ENCODE measurements at regions not wholly inside any gene's neighbourhood (a gene's known extent, or its start where the extent isn't known, plus 50 kb on each side); places are given as distances from the start of the nearest gene placed in this dataset.

DNA sequence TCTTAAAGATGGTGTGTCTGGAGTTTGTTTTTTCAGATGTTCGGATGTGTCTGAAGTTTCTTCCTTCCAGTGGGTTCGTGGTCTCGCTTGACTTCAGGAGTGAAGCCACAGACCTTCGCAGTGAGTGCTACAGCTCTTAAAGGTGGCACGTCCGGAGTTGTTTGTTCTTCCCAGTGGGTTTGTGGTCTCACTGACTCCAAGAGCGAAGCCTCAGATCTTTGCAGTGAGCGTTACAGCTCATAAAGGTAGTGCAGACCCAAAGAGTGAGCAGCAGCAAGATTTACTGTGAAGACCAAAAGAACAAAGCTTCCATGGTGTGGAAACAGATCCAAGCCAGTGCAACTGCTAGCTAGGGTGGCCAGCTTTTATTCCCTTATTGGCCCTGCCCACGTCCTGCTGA, 1430.4 kb upstream of the B3GALT2 start:
- DNase-seq = no peak

DNA sequence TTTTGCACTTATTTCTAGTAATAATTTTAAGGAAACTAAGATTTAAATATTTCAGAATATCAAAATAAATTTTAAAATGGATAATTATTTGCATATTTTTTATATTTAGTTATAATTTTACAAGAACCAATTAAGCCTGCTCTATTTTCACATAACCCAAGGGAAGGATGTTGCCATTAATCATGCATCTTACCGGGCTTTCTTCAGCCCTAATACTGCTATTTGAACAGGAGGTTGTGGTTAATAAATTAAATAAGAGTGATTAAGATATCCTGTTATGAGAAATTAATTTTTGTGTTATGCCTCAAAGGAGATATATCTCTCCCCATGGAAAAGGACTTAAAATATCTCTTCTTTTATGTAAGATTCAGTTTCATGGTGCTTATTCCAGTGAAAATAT, 1415.8 kb upstream of the B3GALT2 start:
- no peak for DNase-seq

DNA sequence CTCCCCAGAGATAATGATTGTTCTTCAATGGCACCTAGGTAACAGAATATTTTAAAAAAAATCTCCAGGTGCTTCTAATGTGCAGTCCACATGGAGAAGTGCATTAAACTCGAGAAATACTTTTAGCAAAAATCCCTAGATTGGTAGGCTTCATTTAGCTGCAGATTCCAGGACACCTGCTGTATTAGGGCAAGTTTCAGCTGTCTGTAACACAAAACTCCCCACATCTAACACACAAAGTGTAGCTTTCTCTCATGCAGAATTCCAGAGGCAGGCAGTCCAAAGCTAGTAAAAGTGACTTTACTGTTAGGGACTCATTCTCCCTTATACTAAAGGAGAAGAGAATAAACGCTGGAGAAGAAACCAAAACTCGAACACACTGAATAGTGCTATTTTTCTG, 1414.3 kb upstream of the B3GALT2 start:
- DNase-seq = no peak

DNA sequence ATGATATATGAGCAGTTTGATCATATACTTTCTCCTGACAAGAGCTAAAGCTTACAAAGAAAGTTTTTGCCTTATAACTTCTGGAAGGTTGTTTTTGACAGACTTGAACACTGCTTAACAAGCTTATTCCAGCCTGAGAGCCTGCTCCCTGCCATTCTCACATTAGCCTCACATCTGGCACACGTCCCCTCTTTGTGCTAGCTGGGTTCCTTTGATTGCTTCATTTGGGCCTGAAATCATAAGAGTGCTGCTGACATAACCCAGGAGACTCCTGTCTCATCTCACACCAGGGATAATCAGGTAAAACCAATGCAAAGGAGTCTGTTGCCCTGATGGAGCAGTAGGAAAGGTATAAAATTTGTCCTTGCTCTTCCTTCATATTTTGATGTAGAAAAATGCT, 1411.7 kb upstream of the B3GALT2 start:
- DNase-seq = no peak

DNA sequence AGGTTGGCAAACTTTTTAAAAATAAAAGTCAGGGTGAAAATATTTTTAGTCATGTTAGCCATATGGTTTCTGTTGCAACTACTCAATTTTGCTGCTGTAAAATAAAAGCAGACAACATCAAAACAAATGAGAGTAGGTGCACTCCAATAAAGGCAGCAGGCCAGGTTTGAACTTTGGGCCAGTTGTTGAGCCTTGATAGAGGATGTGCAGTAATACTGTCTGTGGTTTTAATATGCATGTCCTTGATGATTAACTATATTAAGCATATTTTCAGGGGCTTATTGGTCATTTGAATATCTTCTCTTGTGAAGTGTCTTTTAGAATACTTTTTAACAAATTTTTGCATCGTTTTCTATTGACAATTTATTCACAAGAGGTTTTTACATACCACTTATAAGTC, 1399.9 kb upstream of the B3GALT2 start:
- DNase-seq = no peak

DNA sequence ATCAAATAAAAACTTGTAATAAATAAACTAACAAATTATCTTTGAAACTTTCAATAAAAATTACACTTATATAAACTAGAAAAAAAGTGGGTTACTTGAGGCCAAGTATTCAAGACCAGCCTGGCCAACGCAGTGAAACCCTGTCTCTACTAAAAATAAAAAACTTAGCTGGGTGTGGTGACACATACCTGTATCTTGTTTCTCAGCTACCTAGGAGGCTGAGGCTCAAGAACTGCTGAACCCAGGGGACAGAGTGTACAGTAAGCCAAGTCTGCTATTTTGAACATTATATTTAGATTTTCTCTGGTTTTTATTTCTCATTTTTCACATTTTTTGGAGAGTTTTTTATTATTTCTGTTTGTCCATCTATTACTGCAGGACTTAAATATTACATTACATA, 1397.6 kb upstream of the B3GALT2 start:
- no peak for DNase-seq

DNA sequence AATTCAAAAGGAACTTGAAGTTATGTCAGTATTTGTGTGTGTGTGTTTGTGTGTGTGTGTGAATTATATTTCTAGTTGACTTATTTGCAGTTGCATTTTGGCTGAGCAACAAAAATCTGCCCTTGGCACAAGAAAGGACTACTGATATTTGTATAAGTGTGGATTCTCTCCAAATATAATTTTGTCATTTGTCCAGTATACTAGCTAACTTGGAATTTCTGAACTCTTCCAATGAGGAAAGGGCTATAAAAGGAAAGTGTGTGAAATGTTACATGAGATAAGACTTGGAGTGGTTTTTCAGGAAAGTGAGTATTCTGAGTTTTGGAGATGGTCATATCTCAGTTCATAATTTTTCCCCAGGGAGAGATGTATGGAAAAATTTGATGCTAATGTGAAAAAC, 1384.1 kb upstream of the B3GALT2 start:
- DNase-seq = no peak

DNA sequence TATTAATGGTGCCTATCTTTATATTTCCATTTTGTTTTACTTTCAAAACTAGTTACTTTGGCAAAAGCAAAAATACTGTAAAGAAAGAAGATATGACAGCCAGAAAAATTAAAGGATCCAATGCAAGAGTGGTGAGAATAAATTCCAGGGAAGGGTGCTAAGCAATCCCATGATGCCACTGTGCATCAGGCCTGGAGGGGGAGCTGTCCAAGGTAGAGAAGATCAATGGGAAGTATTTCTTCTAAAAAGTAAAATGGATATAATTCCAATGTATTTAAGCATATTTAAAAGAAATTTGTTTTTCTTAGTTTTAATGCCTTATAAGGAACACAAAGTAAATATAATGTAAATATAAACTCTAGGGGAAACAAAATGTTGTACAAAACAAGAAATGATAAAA, 1382.2 kb upstream of the B3GALT2 start:
- DNase-seq = no peak

DNA sequence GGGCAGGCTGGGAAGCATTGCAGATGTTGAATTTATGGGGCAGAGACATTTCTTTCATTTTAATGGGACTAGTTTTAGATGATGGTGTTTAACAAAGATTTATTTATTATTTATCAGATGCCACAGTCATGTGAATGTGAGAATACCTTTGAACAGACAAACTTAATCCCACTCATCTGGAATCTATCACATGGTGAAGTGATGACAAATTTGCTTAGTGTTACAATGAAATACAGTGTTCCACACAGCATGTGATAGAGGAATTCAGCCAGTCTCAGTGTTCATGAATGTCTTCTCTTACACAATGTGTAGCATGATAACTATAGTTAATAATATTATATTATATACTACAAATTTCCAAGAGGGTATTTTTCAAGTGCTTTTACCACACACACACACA, 1361.7 kb upstream of the B3GALT2 start:
- DNase-seq = no peak

DNA sequence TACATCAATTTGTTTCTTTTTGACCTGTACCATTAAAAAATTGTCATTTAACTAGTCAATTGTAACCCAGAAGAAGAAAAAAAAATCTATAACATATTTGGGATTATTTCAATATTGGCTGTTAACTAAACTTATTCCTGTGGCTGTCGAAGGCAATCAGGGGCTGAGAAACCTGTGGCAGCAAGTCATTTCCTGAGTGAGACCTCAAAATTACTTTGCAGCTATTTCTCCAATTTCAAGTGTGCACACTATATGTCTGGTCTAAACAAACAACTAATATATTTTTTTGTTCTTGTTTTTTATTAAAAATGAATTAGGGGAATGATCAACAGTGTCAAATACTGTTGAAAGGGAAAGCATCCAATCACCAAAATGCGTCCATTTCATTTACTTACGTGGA, 1357.6 kb upstream of the B3GALT2 start:
- no peak for DNase-seq

DNA sequence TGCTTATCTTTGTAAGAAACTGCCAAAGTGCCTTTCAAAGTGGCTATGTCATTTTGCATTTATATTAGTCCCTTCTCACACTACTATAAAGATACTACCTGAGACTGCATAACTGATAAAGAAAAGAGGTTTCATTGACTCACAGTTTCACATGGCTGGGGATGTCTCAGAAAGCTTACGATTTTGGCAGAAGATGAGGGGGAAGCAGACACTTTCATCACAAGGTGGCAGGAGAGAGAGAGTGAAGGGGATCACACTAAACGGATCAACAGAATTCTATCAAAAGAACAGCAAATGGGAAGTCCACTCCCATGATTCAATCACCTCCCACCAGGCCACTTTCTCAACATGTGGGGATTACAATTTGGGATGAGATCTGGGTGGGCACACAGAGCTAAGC, 1352.0 kb upstream of the B3GALT2 start:
- DNase-seq = no peak

DNA sequence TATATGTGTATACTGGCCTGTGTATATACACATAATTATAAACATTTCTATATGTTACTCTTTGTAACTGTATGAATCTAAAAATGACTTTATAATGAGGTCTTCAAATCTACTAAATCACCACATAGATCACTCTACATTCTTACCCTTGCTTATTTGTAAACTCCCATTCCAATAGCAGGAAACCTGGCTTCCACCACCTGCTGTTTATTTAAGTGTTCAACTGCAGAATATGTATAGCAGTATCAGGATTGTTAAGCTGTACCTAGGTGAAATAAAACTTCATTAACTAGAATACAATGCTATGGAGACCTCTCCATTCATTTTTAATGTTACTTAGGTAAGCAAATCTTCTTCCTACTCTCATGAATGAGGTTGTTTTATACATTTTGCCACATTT, 1351.1 kb upstream of the B3GALT2 start:
- DNase-seq = no peak

DNA sequence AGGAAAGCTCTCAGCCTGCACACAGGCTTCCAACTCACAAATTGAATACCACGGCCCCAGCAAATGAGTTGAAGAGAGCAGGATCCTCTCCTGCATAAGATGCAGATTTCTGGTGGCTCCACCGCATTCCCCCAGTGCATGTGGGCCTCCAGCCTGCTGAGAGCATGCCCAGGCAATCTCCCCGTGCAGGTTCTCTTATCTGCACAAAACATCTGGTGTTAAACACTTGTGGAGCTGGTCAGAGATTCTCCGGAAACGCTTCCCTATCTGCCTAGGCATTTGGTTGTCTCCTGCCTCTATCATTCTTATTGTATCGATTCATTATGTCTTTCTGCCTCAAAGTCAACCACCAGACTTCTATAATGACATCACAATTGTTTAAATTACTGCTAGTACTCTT, 1349.0 kb upstream of the B3GALT2 start:
- DNase-seq = no peak

DNA sequence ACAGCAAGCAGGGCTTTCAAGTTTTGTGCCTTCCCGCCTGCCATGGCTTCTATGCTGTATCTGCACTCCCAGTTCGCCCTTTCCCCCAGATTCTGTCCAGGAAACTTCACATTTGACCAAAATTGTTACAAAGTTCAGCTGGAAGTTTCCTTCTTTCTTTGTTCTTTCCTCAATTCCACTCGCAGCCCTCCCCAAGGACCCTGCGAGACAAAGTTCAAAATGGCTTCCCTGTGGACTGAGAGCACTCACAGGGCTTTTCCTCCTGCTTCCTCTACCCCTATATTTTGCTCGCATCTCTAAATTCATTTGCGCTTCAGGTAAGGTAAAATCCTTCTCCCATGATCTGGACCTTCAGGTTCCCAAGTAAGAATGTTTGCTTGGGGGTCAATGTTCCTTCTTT, 1348.4 kb upstream of the B3GALT2 start:
- DNase-seq = no peak

DNA sequence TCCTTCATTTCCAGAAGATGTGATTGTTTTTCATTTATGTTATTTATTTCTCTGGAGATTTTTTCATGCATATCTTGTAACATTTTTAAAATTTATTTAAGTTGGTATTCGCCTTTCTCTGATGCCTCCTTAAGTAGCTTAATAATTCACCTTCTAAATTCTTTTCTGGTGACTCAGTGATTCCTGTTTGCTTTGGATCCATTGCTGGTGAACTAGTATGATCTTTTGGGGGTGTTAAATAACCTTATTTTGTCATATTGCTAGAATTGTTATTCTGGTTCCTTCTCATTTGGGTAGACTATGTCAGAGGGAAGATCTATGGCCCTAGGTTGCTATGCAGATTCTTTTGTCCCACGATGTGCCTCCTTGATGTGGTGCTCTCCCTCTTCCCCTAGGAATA, 1347.2 kb upstream of the B3GALT2 start:
- DNase-seq = no peak

DNA sequence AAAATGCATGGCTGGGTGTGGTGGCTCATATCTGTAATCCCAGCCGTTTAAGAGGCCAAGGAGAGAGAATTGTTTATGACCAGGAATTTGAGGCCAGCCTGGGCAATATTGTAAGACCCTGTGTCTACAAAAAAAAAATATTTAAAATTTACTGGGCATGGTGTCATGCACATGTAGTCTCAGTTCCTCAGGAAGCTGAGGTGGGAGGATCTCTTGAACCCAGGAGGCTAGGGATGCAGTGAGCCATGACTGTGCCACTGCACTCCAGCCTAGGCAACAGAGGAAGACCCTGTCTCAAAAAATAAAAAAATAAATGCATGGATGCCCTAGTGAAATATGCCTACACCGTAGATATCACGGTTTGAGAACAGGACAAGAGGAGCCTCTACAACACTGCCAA, 1331.2 kb upstream of the B3GALT2 start:
- no peak for DNase-seq

DNA sequence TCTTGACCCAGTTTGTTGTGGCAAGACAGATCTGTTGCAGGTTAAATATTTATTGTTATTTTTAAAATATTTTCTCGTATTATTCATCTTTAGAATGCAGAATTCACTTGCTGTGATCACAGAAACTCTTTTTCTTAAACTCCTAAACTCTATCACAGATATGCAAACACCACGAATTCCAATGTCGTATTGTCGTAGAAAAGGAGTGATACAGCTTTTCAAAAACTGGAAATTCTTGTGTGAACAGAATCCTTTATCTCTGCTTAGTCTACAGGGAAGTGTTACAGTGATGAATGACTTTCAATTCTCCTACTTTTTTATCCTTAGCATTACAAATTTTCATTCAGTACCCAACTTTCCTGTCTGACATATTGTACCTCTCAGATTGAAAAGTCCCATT, 1329.5 kb upstream of the B3GALT2 start:
- DNase-seq = no peak

DNA sequence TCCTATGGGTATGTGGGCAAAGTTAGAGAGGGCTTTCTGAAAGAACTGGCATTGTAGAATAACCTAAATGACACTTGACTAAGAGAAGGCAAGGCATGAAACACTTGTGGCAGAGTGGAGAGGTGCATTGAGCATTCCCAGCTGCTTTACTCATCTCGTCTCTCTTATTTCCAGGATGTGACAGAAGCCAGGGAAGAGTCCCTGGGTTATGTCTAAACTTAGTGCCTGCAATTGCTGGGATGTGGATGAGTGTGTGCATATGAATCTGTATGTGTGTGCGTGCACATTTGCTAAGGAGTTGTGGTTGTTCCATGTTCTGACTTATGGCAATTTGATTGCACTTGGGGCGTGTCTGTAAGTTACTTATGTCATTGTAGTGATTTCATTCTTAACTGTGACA, 1326.5 kb upstream of the B3GALT2 start:
- DNase-seq = no peak

DNA sequence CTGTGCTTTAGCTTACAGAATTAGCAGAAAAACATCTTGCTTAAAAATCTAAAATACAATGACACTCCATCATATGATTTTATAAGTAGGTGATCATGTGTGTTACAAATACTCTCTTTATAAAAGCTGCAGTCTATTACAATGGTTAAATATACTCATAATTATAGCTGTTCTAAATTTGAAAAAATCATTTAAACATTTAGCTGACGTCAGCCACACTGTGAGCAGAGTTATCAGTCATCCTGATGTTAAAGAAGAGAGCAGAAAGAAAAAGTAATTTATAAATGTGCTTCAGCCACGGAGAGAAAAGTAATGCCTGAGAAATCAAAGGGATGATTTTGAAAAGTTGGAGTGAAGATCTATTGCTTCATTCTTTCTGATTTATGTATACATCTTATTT, 1325.9 kb upstream of the B3GALT2 start:
- DNase-seq = no peak

DNA sequence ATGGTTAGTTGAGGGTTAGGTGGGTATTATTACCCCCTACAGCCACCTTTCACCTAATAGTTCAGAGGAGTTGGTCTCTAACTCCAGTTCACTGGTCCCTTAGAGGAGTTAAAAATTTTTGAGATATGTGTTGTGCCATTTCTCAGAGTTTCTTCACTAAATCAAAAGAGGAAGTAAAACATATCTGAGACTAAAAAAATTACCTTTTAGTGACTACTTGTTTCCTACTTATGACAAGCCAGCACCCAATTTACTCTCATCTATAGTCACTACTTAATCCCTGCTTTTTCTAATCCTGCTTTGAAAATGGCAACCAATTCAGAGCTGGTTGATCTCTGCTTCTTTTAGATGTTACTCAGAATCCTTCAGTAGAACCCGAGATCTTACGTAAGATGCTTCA, 1316.8 kb upstream of the B3GALT2 start:
- no peak for DNase-seq

DNA sequence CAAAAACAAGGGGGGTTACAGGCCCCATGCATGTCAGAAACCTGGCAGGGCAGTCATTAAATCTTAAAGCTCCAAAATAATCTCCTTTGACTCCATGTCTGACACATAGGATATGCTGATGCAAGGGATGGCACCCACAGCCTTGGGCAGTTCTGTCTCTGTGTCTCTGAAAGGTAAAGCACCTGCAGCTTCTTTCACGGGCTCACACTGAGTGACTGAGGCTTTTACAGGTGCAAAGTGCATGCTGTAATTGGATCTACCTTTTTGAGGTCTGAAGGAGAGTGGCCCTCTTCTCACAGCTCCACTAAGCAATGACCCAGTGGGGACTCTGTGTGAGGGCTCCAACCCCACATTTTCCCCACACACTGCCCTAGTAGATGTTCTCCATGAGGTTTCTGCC, 1309.0 kb upstream of the B3GALT2 start:
- DNase-seq = no peak

DNA sequence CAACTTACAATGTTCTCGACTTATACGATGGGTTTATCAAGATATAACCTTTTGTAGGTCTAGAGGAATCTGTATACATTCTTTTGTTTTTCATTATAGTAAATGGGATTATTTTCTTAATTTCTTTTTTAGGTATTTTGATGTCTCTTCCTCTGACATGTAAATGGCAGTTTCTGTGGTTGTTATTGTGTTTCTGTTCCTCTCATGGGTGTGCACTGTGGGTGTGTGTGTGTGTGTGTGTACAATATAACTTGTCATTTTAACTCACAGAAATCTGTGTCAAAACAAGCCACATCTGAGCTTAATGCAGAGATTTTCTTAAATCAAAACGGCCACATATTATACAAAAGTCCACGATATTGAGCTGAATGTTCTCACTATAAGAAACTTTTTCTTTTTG, 1300.8 kb upstream of the B3GALT2 start:
- no peak for DNase-seq

DNA sequence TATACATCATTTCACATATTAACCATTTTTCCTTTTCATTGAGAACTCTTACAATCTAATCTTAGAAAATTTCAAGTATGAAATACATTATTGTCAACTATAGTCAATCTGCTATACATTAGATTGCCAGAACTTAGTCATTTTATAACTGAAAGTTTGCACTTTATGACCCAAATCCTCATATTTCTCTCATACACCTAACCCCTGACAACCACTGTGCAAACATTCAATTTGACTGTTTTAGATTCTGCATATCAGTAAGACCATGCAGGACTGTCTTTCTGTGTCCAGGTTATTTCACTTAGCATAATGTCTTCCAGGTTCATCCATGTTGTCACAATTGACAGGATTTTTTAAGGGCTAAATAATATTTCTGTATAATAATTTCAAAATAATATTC, 1299.0 kb upstream of the B3GALT2 start:
- no peak for DNase-seq

DNA sequence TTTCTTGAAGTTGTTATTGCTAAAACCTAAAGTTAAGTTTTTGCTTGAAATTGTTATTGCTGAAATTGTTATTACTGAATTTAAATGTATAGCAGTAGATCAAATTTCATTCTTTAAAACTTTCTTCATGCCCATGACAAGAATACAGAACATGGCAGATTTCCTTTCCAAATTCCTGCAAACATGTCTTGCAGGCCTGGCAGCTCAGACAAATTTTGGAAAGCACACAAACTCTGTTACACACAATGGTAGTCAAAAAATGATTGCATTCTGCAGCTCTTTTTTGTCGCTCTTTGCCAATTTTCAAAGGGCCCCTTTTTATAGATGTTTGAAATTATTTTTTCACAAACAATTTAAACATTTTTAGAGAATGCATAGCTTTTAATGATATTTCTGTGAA, 1292.3 kb upstream of the B3GALT2 start:
- no peak for DNase-seq

DNA sequence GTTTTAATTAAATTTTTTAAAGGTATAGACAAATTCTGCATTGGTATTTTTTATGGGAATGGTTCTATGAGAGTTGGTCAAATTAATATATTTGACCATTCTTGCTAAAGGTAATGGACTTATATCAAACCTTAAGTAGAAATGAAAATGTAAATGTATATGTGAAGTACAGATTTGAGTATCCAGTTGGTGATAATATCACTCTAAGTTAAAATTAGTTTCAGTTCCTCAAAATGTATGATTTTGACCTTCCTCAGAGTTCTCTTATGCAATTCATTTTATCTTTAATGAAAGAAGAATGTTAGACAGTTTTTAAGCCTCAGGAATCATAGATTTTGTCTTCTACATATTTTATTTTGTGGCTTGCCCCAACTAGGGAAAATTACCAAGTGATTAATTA, 1291.5 kb upstream of the B3GALT2 start:
- no peak for DNase-seq

DNA sequence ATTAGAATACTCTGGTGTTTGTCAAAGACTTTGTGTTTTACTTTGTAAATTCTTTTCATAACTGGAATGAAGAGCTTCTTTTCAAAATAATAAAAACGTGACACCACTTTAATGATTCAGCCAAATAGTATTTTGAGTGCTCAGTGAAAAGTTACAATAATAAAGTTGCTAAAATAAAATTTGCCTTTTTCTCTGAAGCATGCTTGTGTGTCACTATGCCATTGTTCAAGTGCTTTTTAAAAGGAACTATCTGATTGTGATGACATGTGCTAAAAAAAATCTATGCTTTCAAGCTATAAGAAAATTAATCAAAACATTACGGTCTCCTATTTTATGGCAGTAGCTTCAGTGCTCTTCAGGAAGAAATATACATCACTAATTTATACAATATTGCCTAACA, 1290.5 kb upstream of the B3GALT2 start:
- DNase-seq = no peak

DNA sequence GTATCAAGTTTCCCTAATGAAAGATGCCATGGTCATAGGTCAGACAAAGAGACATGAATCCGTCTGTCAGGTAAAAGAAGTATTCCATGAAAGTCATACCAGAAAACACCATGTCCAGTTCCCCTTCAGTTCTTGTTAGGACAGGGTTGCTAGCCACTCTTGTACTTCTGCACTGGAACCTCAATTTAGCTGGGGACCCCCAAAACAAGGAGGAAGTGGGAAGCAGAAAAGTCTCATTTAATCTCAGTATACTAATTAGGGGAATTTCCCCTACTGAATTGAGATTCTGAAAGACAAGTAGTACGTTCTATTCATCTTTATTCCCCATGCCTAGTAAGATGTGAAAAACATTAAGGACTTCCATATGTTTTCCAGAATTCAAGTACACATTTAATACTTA, 1289.9 kb upstream of the B3GALT2 start:
- DNase-seq = no peak
